ENCODE measurements at regions not wholly inside any gene's neighbourhood (a gene's known extent, or its start where the extent isn't known, plus 50 kb on each side); places are given as distances from the start of the nearest gene placed in this dataset.

- intact Hi-C loops (cut with micrococcal nuclease; ENCODE audit: unreplicated experiment), result no loop called here
- POLR2A ChIA-PET, result no interaction called here
- no peaks in the 10 kb centered on the region for H3K36me3 ChIP-seq (ENCODE audit: control insufficient read depth, insufficient read depth, low read length)
- DNase-seq (ENCODE audit: low read depth, low spot score) (no peak), ATAC-seq (no peak)
- H3K27me3 ChIP-seq (ENCODE audit: control insufficient read depth, insufficient read depth, low read length), result no peaks in the 10 kb centered on the region
- in situ Hi-C loops (cut with HindIII; ENCODE audit: low pct_unique_long_range_greater_than_20kb, low sequenced_read_pairs), result no loop called here
- TF ChIP-seq POLR2AphosphoS5 (IDR thresholded peaks at IDR 0.05; ENCODE audit: low read depth, low read length), result no peak
- no peak for TF ChIP-seq CTCF (IDR thresholded peaks at IDR 0.05)
- TF ChIP-seq SIN3A (IDR thresholded peaks at IDR 0.05; ENCODE audit: borderline replicate concordance, insufficient read depth, low read depth, low read length), result no peak
- TF ChIP-seq TCF7L2 (IDR thresholded peaks at IDR 0.05; ENCODE audit: low read depth, low read length), result no peak
- TF ChIP-seq REST (IDR thresholded peaks at IDR 0.05; ENCODE audit: insufficient read depth in 1 of 2, low read depth in 2 of 2, low read length in 1 of 2), result no peak
- CTCF ChIA-PET, result no interaction called here
- no peak overlapping the region for H3K4me3 ChIP-seq (ENCODE audit: low read depth in 2 of 2, low read length in 2 of 2)
- BruUV-seq (replicated peaks), result no TSS peak
- no peaks in the 10 kb centered on the region for H3K4me1 ChIP-seq (ENCODE audit: control insufficient read depth, insufficient read depth, low read length)
- H3K9me3 ChIP-seq (ENCODE audit: control insufficient read depth, insufficient read depth, low read depth, low read length), result no peaks in the 10 kb centered on the region
- no peak overlapping the region for H3K27ac ChIP-seq (ENCODE audit: low read length)
These were observed 443.7 kb downstream of the BCL11A start for GRCh38 chr2:60109744-60110143.

- TF ChIP-seq POLR2AphosphoS5 (IDR thresholded peaks at IDR 0.05; ENCODE audit: low read depth, low read length) (no peak), TCF7L2 (IDR thresholded peaks at IDR 0.05; ENCODE audit: low read depth, low read length) (no peak), SIN3A (IDR thresholded peaks at IDR 0.05; ENCODE audit: borderline replicate concordance, insufficient read depth, low read depth, low read length) (no peak), CTCF (IDR thresholded peaks at IDR 0.05) (no peak), REST (IDR thresholded peaks at IDR 0.05; ENCODE audit: insufficient read depth in 1 of 2, low read depth in 2 of 2, low read length in 1 of 2) (no peak)
- H3K27ac ChIP-seq (ENCODE audit: low read length), result no peak overlapping the region
- in situ Hi-C loops (cut with HindIII; ENCODE audit: low pct_unique_long_range_greater_than_20kb, low sequenced_read_pairs) (no loop called here), intact Hi-C loops (cut with micrococcal nuclease; ENCODE audit: unreplicated experiment) (no loop called here)
- POLR2A ChIA-PET, result no interaction called here
- H3K4me1 ChIP-seq (ENCODE audit: control insufficient read depth, insufficient read depth, low read length), result no peaks in the 10 kb centered on the region
- CTCF ChIA-PET, result no interaction called here
- H3K36me3 ChIP-seq (ENCODE audit: control insufficient read depth, insufficient read depth, low read length), result no peaks in the 10 kb centered on the region
- no peaks in the 10 kb centered on the region for H3K9me3 ChIP-seq (ENCODE audit: control insufficient read depth, insufficient read depth, low read depth, low read length)
- BruUV-seq (replicated peaks), result no TSS peak
- no peak overlapping the region for H3K4me3 ChIP-seq (ENCODE audit: low read depth in 2 of 2, low read length in 2 of 2)
- H3K27me3 ChIP-seq (ENCODE audit: control insufficient read depth, insufficient read depth, low read length), result no peaks in the 10 kb centered on the region
- ATAC-seq (no peak), DNase-seq (ENCODE audit: low read depth, low spot score) (no peak)
These were observed 446.5 kb downstream of the BCL11A start for GRCh38 chr2:60106836-60107529.
